B cell (primary cell): ENCODE measurements at regions not wholly inside any gene's neighbourhood (a gene's known extent, or its start where the extent isn't known, plus 50 kb on each side); places are given as distances from the start of the nearest gene placed in this dataset.

ENCODE experiments used
- ATAC-seq: fragments of 200-7000 bp; cut with Tn5 transposase; one replicate; pipeline ENCODE4 v1.10.0; 2021; ENCODE audit warnings: low read depth, mild to moderate bottlenecking, moderate number of reproducible peaks, moderate library complexity
- CTCF ChIA-PET: fragments of 350-600 bp; sonication (Branson Sonifier 250); formaldehyde crosslinking; loops from one replicate; lab custom pipeline; 2021; ENCODE audit warnings: antibody characterized with exemption, inconsistent platforms; lab: Charles Lee
- POLR2A ChIA-PET: fragments of 350-600 bp; sonication (Branson Sonifier 250); formaldehyde crosslinking; loops from one replicate; lab custom pipeline; 2021; ENCODE audit warnings: antibody characterized with exemption; lab: Charles Lee
- DNase-seq: peaks from one replicate; pipeline ENCODE4 v3.0.0; 2013
- H2AFZ ChIP-seq: 2 replicates; pipeline ENCODE4 v1.6.1; 2012; ENCODE audit warnings: mild to moderate bottlenecking, low read depth, low read length; ENCODE audit not compliant: insufficient read depth, poor library complexity, severe bottlenecking
- H3K27ac ChIP-seq, 2 donors: 1 replicate in 1 of 2; 2 replicates in 1 of 2; pipeline ENCODE4 v1.5.1; 2012 to 2013; ENCODE audit warnings: low read length in 2 of 2, mild to moderate bottlenecking in 2 of 2, moderate library complexity in 1 of 2
- H3K27me3 ChIP-seq, 4 experiments: fragments of 200-600 bp in 1 of 4; sonication (generic) in 1 of 4; replicated peaks in 1 of 4; 1 replicate in 2 of 4; 2 replicates in 2 of 4; pipeline versions ENCODE4 v1.6.1 to v1.7.0; 2013 to 2016; ENCODE audit warnings: low read length in 3 of 4, mild to moderate bottlenecking in 2 of 4, mixed read lengths in 1 of 4, moderate library complexity in 1 of 4; ENCODE audit not compliant: insufficient read depth in 4 of 4, control insufficient read depth in 3 of 4; ENCODE audit errors: control extremely low read depth in 1 of 4
- H3K36me3 ChIP-seq, 2 experiments: replicated peaks in 1 of 2; 1 replicate in 1 of 2; 2 replicates in 1 of 2; pipeline versions ENCODE4 v1.6.1 to v1.7.1; 2013; ENCODE audit warnings: low read length in 1 of 2; ENCODE audit not compliant: insufficient read depth in 2 of 2, control insufficient read depth in 1 of 2; ENCODE audit errors: control extremely low read depth in 1 of 2, extremely low read depth in 1 of 2
- H3K4me1 ChIP-seq, 2 donors: fragments of 200-600 bp in 1 of 2; sonication (generic) in 1 of 2; 1 replicate in 1 of 2; 2 replicates in 1 of 2; pipeline versions ENCODE4 v1.5.1 to v1.6.1; 2013 to 2017; ENCODE audit warnings: low read length in 2 of 2; ENCODE audit not compliant: control insufficient read depth in 2 of 2, insufficient read depth in 2 of 2
- H3K4me2 ChIP-seq: replicated peaks from 2 replicates; pipeline ENCODE3; 2012; ENCODE audit warnings: mild to moderate bottlenecking, low read depth, low read length; ENCODE audit not compliant: poor library complexity, severe bottlenecking
- H3K4me3 ChIP-seq, 5 experiments: fragments of 200-600 bp in 1 of 5; sonication (generic) in 1 of 5; 1 replicate in 3 of 5; 2 replicates in 2 of 5; pipeline versions ENCODE4 v1.5.1 to v1.7.0; 2011 to 2016; ENCODE audit warnings: low read length in 4 of 5, mild to moderate bottlenecking in 4 of 5, low read depth in 2 of 5, control low read depth in 1 of 5, moderate library complexity in 1 of 5; ENCODE audit not compliant: insufficient read depth in 1 of 5; ENCODE audit errors: control extremely low read depth in 1 of 5, extremely low read depth in 1 of 5
- H3K79me2 ChIP-seq: fragments of 200-600 bp; sonication (generic); one replicate; pipeline ENCODE4 v1.6.0; 2016; ENCODE audit warnings: low read length; ENCODE audit not compliant: control insufficient read depth, insufficient read depth
- H3K9ac ChIP-seq: fragments of 200-600 bp; sonication (generic); 2 replicates; pipeline ENCODE4 v1.6.1; 2017; ENCODE audit warnings: mild to moderate bottlenecking, low read length, moderate library complexity
- H3K9me3 ChIP-seq, 3 donors: one replicate each; pipeline versions ENCODE4 v1.6.1 to v1.7.1; 2013; ENCODE audit warnings: low read length in 2 of 3; ENCODE audit not compliant: control insufficient read depth in 2 of 3, insufficient read depth in 1 of 3; ENCODE audit errors: control extremely low read depth in 1 of 3
- H4K20me1 ChIP-seq: 2 replicates; pipeline ENCODE4 v1.6.0; 2012; ENCODE audit warnings: mild to moderate bottlenecking, low read length; ENCODE audit not compliant: insufficient read depth, control insufficient read depth, poor library complexity, severe bottlenecking
- H3K27ac Mint-ChIP-seq: one replicate; pipeline ENCODE4 v1.8.0; 2021; ENCODE audit warnings: mixed read lengths
- H3K27me3 Mint-ChIP-seq: one replicate; pipeline ENCODE4 v1.8.0; 2021; ENCODE audit warnings: mixed read lengths
- H3K4me1 Mint-ChIP-seq: one replicate; pipeline ENCODE4 v1.8.0; 2021; ENCODE audit warnings: mixed read lengths
- H3K4me3 Mint-ChIP-seq: one replicate; pipeline ENCODE4 v1.8.0; 2021; ENCODE audit warnings: mixed read lengths
- H3K9me3 Mint-ChIP-seq: one replicate; pipeline ENCODE4 v1.8.0; 2022; ENCODE audit warnings: mixed read lengths; ENCODE audit not compliant: insufficient read depth
- CTCF ChIP-seq: fragments of 200-600 bp; IDR thresholded peaks from one replicate; pipeline ENCODE4 v1.8.0; 2022; ENCODE audit warnings: antibody characterized with exemption, mild to moderate bottlenecking
- EZH2 ChIP-seq: IDR thresholded peaks from 2 replicates; pipeline ENCODE4 v1.6.1; 2012; ENCODE audit warnings: borderline replicate concordance, low read depth, mild to moderate bottlenecking, moderate library complexity, low read length; ENCODE audit not compliant: insufficient read depth, poor library complexity, severe bottlenecking
- WGBS: methylation state at CpG from one replicate; pipeline ENCODE4 v1.1.5; 2013; ENCODE audit warnings: missing lambda C conversion rate; ENCODE audit not compliant: insufficient coverage; 5-methylcytosine and 5-hydroxymethylcytosine counted together
- intact Hi-C: fragments of 100-400 bp; cut with micrococcal nuclease; formaldehyde crosslinking; loops from one replicate; pipeline ENCODE4 v1.10.0; 2022

GRCh38 chr4:62252728-62253127 is 1052.6 kb downstream of the ADGRL3 start:
- TF ChIP-seq EZH2: no peak
- no peak for TF ChIP-seq CTCF
- peaks cover 4% of the 10 kb centered on the region for H3K9me3 Mint-ChIP-seq
- POLR2A ChIA-PET: no interaction called here
- Histone ChIP-seq H3K9ac (no peak overlapping the region), H2AFZ (no peak overlapping the region), H3K79me2 (no peaks in the 10 kb centered on the region), H3K4me3 (no peak overlapping the region), H3K4me2 (no peak overlapping the region), H4K20me1 (no peaks in the 10 kb centered on the region), H3K27ac (no peak overlapping the region), H3K9me3 (no peaks in the 10 kb centered on the region), H3K4me1 (no peaks in the 10 kb centered on the region), H3K27me3 (no peaks in the 10 kb centered on the region), H3K36me3 (no peaks in the 10 kb centered on the region)
- intact Hi-C loops: no loop called here
- CTCF ChIA-PET: no interaction called here
- WGBS: no CpG with 5 or more reads among the region's 1 CpG
- no peaks in the 10 kb centered on the region for H3K27me3 Mint-ChIP-seq
- no peak for ATAC-seq
- H3K27ac Mint-ChIP-seq: no peak overlapping the region
- DNase-seq: no peak
- H3K4me3 Mint-ChIP-seq: no peak overlapping the region
- no peaks in the 10 kb centered on the region for H3K4me1 Mint-ChIP-seq

GRCh38 chr4:62250100-62250499 is 1050.0 kb downstream of the ADGRL3 start:
- DNase-seq: no peak
- Histone ChIP-seq H3K36me3 (no peaks in the 10 kb centered on the region), H3K4me2 (no peak overlapping the region), H3K4me3 (no peak overlapping the region), H3K27ac (no peak overlapping the region), H2AFZ (no peak overlapping the region), H3K79me2 (no peaks in the 10 kb centered on the region), H3K27me3 (no peaks in the 10 kb centered on the region), H3K9ac (no peak overlapping the region), H3K9me3 (no peaks in the 10 kb centered on the region), H4K20me1 (no peaks in the 10 kb centered on the region), H3K4me1 (no peaks in the 10 kb centered on the region)
- Mint-ChIP-seq H3K4me3 (no peak overlapping the region), H3K9me3 (no peaks in the 10 kb centered on the region), H3K27me3 (no peaks in the 10 kb centered on the region), H3K27ac (no peak overlapping the region), H3K4me1 (no peaks in the 10 kb centered on the region)
- no peak for TF ChIP-seq EZH2
- no peak for TF ChIP-seq CTCF
- no peak for ATAC-seq
- CTCF ChIA-PET: no interaction called here
- WGBS: 80% methylated on average over 4 of the region's 5 CpGs
- POLR2A ChIA-PET: no interaction called here
- intact Hi-C loops: no loop called here
